IPS-NIHi7 (cell line): ENCODE measurements at regions not wholly inside any gene's neighbourhood (a gene's known extent, or its start where the extent isn't known, plus 50 kb on each side); places are given as distances from the start of the nearest gene placed in this dataset.
"Not testable (repeated sequence)": the region's sequence is repeated elsewhere in the genome, so short reads cannot be mapped to it uniquely, and the experiment has no call there.

Experiments used
- DNase-seq: peaks from one replicate; pipeline ENCODE4 v3.0.0; 2012; ENCODE audit warnings: mixed read lengths; ENCODE audit errors: extremely low spot score

DNA sequence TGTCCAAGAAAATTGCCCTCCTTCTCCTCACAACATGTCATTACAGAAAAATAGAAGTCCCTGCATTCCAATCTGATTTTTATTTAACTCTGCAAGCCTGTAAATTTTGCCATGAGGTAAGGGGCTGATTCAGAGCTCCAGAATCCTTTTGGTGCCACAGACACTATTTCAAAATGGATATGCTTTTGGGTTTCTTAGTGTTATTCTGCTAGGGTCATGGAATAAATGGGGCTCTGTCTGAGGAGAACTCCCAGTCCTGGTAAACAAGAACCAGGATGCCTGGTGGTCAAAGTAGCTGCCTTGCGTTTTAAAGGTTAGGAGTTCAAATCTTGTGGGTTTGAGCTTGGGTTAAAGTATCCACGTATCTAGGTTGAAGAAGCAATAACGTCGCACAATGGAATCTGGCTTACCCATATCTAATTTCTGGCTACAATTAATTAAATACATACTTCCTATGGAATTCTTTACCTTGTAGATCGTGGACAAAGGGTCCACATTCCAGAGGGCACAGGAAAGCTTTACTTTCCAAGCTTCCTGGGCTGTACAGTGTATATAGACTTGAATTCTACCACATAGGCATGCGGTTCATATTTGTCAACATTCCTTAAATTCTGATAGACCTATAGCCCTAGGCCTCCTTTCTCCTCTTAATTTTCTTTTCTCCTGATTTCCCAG is 98.0 kb upstream of the CDC42BPA start:
- no peak for DNase-seq

DNA sequence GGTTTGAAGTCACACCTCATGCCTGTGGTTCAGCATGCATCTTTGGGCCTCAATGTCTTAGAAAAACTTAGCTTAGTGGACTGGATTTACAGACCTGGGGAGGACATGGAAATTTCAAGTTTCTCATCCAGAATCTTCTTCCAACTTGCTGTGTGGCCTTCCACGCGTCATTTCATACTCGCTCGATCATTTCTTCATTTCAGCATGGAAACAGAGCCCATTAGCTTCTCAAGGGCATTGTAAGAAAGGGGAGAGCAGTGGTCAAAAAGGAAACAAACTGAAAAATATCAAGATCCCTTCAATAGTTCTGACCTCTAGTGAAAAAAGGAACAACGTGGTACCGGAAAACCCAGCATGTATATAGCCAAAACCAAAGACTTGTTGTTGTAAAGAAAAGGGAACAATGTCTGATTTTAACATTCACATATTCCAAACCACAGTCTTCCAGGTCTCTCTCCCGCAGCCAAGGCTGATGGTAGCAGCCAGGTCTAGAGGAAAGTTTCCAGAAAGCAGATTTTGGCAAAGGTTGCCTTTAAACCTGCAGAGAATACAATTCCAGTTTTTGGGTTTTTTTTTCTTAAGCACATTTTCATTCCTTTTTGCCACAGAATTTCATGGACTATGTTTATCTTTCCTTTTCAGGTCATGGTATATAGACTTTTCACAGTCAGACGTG is 97.0 kb upstream of the CDC42BPA start:
- no peak for DNase-seq

- no peak for DNase-seq
Measured at GRCh38 chr1:227411066-227411465, 92.8 kb upstream of the CDC42BPA start.

DNA sequence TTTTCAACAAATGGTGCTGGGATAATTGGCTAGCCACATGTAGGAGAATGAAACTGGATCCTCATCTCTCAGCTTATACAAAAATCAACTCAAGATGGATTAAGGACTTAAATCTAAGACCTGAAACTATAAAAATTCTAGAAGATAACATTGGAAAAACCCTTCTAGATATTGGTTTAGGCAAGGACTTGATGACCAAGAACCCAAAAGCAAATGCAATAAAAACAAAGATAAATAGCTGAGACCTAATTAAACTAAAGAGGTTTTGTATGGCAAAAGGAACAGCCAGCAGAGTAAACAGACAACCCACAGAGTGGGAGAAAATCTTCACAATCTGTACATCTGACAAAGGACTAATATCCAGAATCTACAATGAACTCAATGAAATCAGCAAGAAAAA is 88.0 kb upstream of the CDC42BPA start:
- DNase-seq: not testable (repeated sequence)

DNA sequence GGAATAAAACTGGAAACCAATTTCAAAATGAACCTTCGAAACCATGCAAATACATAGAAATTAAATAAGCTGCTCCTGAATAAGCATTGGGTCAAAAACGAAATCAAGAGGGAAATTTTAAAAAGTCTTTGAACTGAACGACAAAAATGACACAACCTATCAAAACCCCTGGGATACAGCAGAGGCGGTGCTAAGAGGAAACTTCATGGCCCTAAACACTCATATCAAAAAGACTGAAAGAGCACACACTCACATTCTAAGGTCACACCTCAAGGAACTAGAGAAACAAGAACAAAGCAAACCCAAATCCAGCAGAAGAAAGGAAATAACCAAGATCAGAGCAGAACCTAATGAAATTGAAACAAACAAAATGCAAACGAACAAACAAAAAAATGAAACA is 85.2 kb upstream of the CDC42BPA start:
- DNase-seq: no peak

DNA sequence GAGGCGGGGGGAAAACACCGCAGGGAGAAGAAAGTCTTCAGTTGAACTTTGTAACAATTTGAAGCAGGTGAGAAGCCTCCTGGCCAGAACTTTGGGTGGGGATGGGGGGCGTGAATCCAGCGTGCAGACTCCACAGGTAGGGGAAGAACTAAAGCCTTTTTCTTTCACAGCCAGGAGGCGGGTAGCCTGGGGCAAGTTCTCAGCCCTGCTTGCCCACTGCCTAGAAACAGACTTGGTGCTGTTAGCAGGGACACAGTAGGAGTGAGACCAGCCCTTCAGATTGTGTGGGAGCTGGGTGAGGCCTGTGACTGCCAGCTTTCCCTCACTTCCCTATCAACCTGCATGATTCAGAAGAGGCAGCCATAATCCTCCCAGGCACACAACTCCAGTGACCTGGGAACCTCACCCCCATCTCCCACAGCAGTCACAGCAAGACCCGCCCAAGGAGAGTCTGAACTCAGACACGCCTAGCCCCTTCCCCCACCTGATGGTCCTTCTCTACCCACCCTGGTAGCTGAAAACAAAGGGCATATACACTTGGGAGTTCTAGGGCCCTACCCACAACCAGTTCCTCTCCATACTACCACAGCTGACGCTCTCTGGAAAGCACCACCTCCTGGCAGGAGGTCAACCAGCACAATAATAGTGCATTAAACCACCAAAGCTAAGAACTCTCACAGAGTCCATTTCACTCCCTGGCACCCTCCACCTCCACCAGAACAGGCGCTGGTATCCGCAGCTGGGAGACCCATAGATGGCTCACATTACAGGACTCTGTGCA is 83.5 kb upstream of the CDC42BPA start:
- DNase-seq: no peak

DNA sequence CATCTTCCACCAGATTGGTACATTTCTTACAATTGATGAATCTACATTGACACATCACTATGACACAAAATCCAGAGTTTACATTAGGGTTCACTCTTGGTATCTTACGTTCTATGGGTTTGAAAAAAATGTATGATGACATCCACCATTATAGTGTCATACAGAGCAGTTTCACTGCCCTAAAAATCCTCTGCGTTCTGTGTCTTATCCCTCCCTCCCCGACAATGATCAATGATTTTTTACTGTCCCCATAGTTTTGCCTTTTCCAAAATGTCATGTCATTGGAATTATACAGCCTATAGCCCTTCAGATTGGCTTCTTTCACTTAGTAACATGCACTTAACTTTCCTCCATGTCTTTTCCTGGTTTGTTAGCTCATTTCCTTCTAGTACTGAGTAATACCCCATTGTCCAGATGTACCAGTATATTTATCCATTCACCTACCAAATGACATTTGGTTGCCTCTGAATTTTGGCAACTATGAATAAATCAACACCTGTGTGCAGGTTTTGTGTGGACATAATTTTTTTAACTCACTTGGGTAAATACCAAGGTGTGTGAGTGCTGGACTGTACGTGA is 80.9 kb upstream of the CDC42BPA start:
- no peak for DNase-seq

- DNase-seq: no peak
Measured at GRCh38 chr1:227397354-227397978, 79.2 kb upstream of the CDC42BPA start.

DNA sequence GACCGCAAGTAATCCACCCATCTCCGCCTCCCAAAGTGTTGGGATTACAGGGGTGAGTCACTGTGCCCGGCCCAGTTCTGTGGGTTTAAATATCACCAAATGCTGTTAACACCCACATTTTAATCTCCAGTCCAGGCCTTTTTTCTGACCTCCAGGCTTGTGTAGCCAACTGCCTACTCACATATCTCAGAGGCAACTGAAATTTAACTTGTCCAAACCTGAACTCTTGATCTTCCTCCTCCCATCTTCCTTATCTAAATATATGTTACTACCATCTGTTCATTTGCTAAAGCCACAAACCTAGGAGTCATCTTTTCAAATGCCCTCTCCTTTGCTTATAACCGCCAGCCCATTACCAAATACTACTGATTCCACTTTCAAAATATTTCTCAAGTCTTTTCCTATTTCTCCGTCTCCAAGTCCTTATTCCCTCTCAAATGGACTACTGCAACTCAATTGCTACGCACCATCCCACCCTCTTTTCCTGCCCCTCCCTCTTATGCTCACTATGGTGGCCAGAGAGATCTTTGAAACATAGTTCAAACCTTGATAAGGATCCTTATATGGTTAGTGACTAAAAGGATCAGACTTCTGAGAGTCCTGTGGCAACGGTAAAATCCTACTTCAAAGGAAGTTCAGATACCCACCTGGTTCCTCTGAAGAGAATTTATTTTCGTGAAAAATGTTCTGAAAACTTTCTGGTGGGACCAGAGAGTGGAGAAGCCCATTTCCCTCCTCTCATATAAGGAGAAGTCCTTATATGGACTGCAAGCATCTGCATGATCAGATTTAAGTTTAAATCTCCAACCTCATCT is 78.5 kb upstream of the CDC42BPA start:
- no peak for DNase-seq

DNA sequence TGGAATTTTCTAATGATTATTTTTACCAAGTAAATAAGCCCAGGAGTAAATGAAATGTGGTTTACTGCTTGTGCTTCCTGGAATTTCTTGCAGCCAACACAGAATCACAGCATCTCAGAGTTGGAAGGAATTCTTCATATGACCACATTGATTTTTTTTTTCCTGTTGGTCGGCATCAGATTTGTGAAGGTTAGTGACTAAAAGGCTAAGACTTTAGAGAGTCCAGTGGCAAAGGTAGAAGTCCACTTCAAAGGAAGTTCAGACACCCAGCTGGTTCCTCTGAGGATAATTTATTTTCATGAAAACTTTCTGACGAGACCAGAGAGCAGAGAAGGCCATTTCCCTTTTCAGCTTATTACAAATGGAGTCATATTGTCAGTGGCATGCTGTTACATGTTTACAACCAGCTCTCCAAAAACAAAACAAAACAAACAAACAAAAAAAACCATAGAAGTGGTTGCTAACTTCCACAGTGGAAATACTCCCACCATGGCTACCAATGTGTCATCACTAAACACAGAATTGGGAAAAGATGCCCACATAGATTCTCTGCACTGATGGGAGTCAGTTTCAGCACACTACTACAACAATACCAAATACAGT is 77.2 kb upstream of the CDC42BPA start:
- no peak for DNase-seq

GRCh38 chr1:227392984-227393764 is 74.9 kb upstream of the CDC42BPA start:
- DNase-seq: no peak

- no peak for DNase-seq
Measured at GRCh38 chr1:227391879-227392278, 73.6 kb upstream of the CDC42BPA start.

- no peak for DNase-seq
Measured at GRCh38 chr1:227391211-227391610, 72.9 kb upstream of the CDC42BPA start.

DNA sequence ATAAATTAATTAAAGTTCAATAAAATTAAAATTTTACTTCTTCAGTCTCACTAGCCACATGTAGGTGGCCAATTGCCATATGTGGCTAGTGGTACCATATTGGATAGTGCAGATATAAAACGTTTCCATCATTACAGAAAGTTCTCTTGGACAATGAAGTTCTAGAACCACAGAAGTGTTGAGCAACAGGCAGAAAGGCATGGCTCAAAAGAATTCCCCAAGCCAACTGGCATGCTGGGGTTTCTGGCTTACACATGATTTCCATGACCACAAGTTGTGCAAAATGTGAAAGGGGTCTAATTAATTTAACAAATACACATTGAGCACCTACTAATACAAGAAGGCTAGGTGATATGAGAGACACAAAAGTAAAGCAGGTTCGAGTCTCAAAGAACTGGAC is 72.2 kb upstream of the CDC42BPA start:
- no peak for DNase-seq

DNA sequence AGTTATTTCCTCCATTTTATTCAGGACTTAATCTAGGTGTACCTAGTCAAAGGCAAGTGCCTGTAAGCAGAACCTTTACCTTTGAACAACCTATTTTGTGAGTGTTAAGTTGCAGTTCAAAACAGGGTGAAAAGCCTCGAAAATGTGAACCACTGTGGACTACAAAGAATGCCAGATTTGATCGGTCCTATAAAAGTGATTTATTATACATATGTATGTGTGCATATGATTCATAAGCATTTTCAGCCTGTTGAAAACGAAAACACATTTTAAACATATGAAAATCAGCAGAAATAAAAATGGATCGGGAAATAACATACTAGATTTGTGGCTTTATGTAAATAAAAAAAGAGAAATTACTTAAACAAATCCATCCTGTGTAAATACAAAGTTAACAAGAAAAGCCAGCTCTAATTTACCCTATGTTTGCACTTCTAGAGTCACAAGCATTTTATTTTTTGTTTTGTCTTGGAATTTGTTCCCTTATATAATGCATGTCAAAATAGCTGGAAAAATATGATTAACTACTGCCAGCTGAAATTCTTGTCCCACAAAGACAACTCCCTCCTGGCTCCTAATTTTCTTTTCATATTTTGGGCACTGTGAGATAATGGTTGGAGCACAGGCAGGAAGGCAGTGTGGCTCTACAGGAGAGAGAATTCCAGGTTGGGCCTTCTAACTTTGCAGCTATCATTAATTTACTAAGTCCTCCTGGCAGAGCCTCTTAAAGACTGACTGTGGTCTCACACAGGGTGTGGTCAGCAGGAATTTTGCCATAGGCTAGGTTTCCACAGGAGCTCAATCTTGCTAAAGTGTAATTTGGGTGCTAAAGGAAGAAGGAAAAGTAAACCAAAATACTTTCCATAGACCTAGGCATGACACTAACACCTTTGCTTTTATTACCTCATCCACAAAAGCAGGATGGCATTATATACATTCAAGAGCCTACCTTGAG is 70.2 kb upstream of the CDC42BPA start:
- no peak for DNase-seq

DNA sequence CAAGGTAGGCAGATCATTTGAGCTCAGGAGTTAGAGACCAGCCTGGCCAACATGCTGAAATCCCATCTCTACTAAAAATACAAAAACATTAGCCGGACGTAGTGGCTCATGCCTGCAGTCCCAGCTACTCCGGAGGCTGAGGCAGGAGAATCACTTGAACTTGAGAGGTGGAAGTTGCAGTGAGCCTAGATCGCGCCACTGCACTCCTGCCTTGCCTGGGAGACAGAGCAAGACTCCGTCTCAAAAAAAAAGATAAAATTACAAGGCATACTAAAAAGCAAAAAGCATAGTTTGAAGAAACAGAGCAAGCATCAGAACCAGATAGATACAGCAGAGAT is 61.2 kb upstream of the CDC42BPA start:
- no peak for DNase-seq

GRCh38 chr1:227378871-227379554 is 60.7 kb upstream of the CDC42BPA start:
- DNase-seq: no peak

DNA sequence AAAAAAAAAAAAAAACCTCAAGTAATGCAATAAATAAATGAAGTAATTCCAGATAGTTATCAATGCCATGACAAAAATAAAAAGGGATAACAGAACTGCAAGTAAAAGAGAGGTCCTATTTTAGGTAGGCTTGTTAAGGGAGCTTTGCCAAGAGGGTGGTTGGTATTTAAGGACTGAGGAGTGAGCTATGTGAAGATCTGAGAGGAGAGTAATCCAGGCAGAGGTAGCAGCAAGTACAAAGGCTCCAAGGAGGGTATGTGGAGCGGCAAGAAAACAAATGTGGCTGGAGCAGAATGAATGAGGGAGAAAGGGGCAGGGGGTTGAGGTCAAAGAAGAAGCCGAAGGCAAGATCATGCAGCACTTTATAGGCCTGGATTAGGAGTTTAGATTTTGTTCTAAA is 59.9 kb upstream of the CDC42BPA start:
- no peak for DNase-seq
